Erythroblast (primary cell): ENCODE measurements at regions not wholly inside any gene's neighbourhood (a gene's known extent, or its start where the extent isn't known, plus 50 kb on each side); places are given as distances from the start of the nearest gene placed in this dataset.

Experiments used
- GATA1 ChIP-seq: IDR thresholded peaks from 2 replicates; pipeline ENCODE4 v1.6.1; 2011; ENCODE audit warnings: low read depth, mild to moderate bottlenecking, control low read depth, low read length, moderate library complexity
- POLR2A ChIP-seq: IDR thresholded peaks from 2 replicates; pipeline ENCODE4 v1.6.1; 2011; ENCODE audit warnings: mild to moderate bottlenecking, low read length

DNA sequence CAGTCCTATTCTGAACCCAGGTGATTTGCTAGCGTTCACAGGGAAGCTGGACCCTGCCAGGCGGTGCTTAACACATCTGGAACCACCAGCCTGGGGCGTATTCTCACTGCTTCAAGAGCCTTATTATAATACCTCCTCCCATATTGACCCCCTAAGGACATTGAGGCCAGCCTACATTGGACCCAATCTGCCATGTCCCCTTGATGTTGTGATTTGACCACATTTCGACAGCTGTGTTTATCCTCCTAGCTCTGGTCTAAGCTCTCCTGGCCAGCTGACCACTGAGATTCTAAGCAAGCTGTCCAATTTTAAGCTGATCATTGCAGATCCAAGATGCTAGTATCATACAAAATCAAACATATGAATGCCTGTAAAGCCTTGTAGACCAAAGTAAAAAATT, 148.1 kb upstream of the BLID start:
- no peak for TF ChIP-seq POLR2A
- no peak for TF ChIP-seq GATA1
